K562 (cell line): ENCODE measurements at regions not wholly inside any gene's neighbourhood (a gene's known extent, or its start where the extent isn't known, plus 50 kb on each side); places are given as distances from the start of the nearest gene placed in this dataset.

Source experiments
- ATAC-seq: fragments of 200-7000 bp; cut with Tn5 transposase; 3 replicates; pipeline ENCODE4 v1.9.1; 2020; ENCODE audit warnings: moderate library complexity
- BruUV-seq: library from RNA; stranded (reverse); fragments of 400-500 nt; replicated peaks from 2 replicates; lab custom pipeline; 2021; lab: Mats Ljungman, UMichigan
- CTCF ChIA-PET: fragments of 300-600 bp; formaldehyde crosslinking; extraction: SDS; loops from one replicate; lab custom pipeline; 2021; ENCODE audit warnings: low intra/inter-chr PET ratio; lab: Yijun Ruan, JAX
- POLR2A ChIA-PET: fragments of 300-600, 350-650 bp; sonication (Branson Sonifier 250); formaldehyde crosslinking; extraction: SDS; loops from one replicate; lab custom pipeline; 2021; ENCODE audit warnings: antibody characterized with exemption, inconsistent platforms; lab: Yijun Ruan, JAX
- DNase-seq, 4 experiments: peaks; one replicate each; pipeline versions ENCODE4 v3.0.0 to v3.0.0-alpha.2; 2011 to 2018; ENCODE audit warnings: low spot score in 3 of 4, mixed read lengths in 3 of 4; ENCODE audit errors: extremely low read depth in 1 of 4
- FAIRE-seq: peaks from 2 replicates; lab custom pipeline; 2011; peaks lifted over from hg19 to GRCh38; lab: Jason Lieb, UNC
- H2AFZ ChIP-seq: 2 replicates; pipeline ENCODE4 v1.6.0; 2011; ENCODE audit warnings: low read depth, low read length, control low read depth, inconsistent platforms
- H3K27ac ChIP-seq: fragments of 200-600 bp; 3 replicates; pipeline ENCODE4 v1.8.0; 2011; ENCODE audit warnings: low read depth, mild to moderate bottlenecking, control low read depth, inconsistent platforms, low read length, moderate library complexity, mixed read lengths; ENCODE audit errors: extremely low read depth
- H3K27me3 ChIP-seq, 2 experiments: fragments of 300-600 bp in 1 of 2; 2 replicates in 1 of 2; 3 replicates in 1 of 2; pipeline versions ENCODE4 v1.6.0 to v1.8.0; 2011; ENCODE audit warnings: inconsistent platforms in 2 of 2, low read length in 2 of 2, mild to moderate bottlenecking in 1 of 2, mixed read lengths in 1 of 2, moderate library complexity in 1 of 2; ENCODE audit not compliant: control insufficient read depth in 2 of 2, insufficient read depth in 2 of 2
- H3K36me3 ChIP-seq: fragments of 300-600 bp; 3 replicates; pipeline ENCODE4 v1.8.0; 2011; ENCODE audit warnings: mild to moderate bottlenecking, low read length, inconsistent platforms; ENCODE audit not compliant: control insufficient read depth, insufficient read depth
- H3K4me1 ChIP-seq, 2 experiments: fragments of 200-600 bp in 1 of 2; replicated peaks in 1 of 2; 2 replicates in 1 of 2; 3 replicates in 1 of 2; pipeline versions ENCODE4 v1.5.1 to v1.8.0; 2011; ENCODE audit warnings: inconsistent platforms in 2 of 2, low read length in 2 of 2, mild to moderate bottlenecking in 1 of 2, mixed read lengths in 1 of 2, moderate library complexity in 1 of 2; ENCODE audit not compliant: control insufficient read depth in 2 of 2, insufficient read depth in 2 of 2
- H3K4me2 ChIP-seq: 2 replicates; pipeline ENCODE4 v1.6.1; 2011; ENCODE audit warnings: low read length, control low read depth, inconsistent platforms, mixed read lengths; ENCODE audit not compliant: insufficient read depth
- H3K4me3 ChIP-seq: fragments of 200-600 bp; sonication (generic), shearing (Covaris generic); 2 replicates; pipeline ENCODE4 v1.5.1; 2016; ENCODE audit warnings: control low read depth, inconsistent platforms
- H3K79me2 ChIP-seq: fragments of 200-600 bp; 3 replicates; pipeline ENCODE4 v1.8.0; 2011; ENCODE audit warnings: low read length, inconsistent platforms; ENCODE audit not compliant: control insufficient read depth, insufficient read depth
- H3K9ac ChIP-seq, 2 experiments: 2 replicates each; pipeline versions ENCODE4 v1.6.0 to v1.6.1; 2011; ENCODE audit warnings: low read depth in 2 of 2, low read length in 2 of 2, control low read depth in 1 of 2, inconsistent platforms in 1 of 2, mild to moderate bottlenecking in 1 of 2, mixed read lengths in 1 of 2; ENCODE audit not compliant: insufficient read depth in 1 of 2
- H3K9me1 ChIP-seq: one replicate; pipeline ENCODE4 v1.6.0; 2011; ENCODE audit warnings: inconsistent platforms, mild to moderate bottlenecking, low read length, moderate library complexity; ENCODE audit not compliant: control insufficient read depth, insufficient read depth
- H3K9me3 ChIP-seq: replicated peaks from 2 replicates; pipeline ENCODE4 v1.5.1; 2011; ENCODE audit warnings: low read depth, low read length, inconsistent platforms; ENCODE audit not compliant: control insufficient read depth, insufficient read depth
- H4K20me1 ChIP-seq: replicated peaks from 2 replicates; pipeline ENCODE4 v1.6.1; 2011; ENCODE audit warnings: low read length, inconsistent platforms, mixed read lengths; ENCODE audit not compliant: control insufficient read depth, insufficient read depth
- POLR2G ChIP-seq: fragments of 200-400 bp; formaldehyde crosslinking; IDR thresholded peaks from 2 replicates; pipeline ENCODE4 v1.6.1; 2017; ENCODE audit warnings: low read depth, mild to moderate bottlenecking, antibody characterized with exemption, low read length, moderate library complexity
- ZBTB33 ChIP-seq: sonication (generic); formaldehyde crosslinking; IDR thresholded peaks from 2 replicates; pipeline ENCODE4 v1.8.1; 2023; ENCODE audit warnings: mild to moderate bottlenecking, missing genetic modification reagents
- ZFP1 ChIP-seq: fragments of 450-650 bp; formaldehyde crosslinking; IDR thresholded peaks from 2 replicates; pipeline ENCODE4 v1.4.0; 2020; ENCODE audit warnings: mild to moderate bottlenecking, mixed read lengths
- ZKSCAN3 ChIP-seq: fragments of 250-450 bp; sonication (Bioruptor Pico); IDR thresholded peaks from 2 replicates; pipeline ENCODE4 v1.4.0; 2020
- WGBS: fragments of 100-300 bp; shearing (Covaris generic); methylation state at CpG from one replicate; pipeline ENCODE4 v1.1.6; 2016; ENCODE audit warnings: low coverage, mixed read lengths; ENCODE audit not compliant: insufficient coverage; ENCODE audit errors: missing lambda C conversion rate; 5-methylcytosine and 5-hydroxymethylcytosine counted together
- in situ Hi-C: fragments of 300-500 bp; cut with MboI; formaldehyde crosslinking; loops from 4 replicates; pipeline ENCODE4 v1.15.0; 2018; ENCODE audit warnings: inconsistent platforms, mixed read lengths
- intact Hi-C: fragments of 100-400 bp; cut with micrococcal nuclease; formaldehyde crosslinking; loops from 2 replicates; pipeline ENCODE4 v1.14.2; 2022

GRCh38 chr22:49491221-49491635 lies 336.4 kb downstream of the BRD1 start:
- DNase-seq = no peak
- Histone ChIP-seq H2AFZ (no peak overlapping the region), H3K9me3 (no peaks in the 10 kb centered on the region), H4K20me1 (0 out of 2 replicates have a peak, but pooled peaks cover under 1% of the 10 kb centered on the region), H3K79me2 (peaks cover 5% of the 10 kb centered on the region; the same call in 1 of the 3 replicates), H3K9ac (no peak overlapping the region), H3K4me1 (peaks cover 2 to 47% of the 10 kb centered on the region in 2 experiments; a peak in 4 of 5 replicates), H3K27ac (no peak overlapping the region), H3K9me1 (peaks cover 3% of the 10 kb centered on the region), H3K4me3 (no peak overlapping the region), H3K36me3 (no peaks in the 10 kb centered on the region), H3K4me2 (no peak overlapping the region), H3K27me3 (no peaks in the 10 kb centered on the region)
- ATAC-seq = no peak
- no peak for TF ChIP-seq ZKSCAN3 (CRISPR knock-in tag)
- TF ChIP-seq POLR2G = 0 out of 2 replicates have a peak, but pooled peaks have one; percentile 7
- FAIRE-seq = no peak
- in situ Hi-C loops = no loop called here
- CTCF ChIA-PET = no interaction called here
- POLR2A ChIA-PET = interaction anchor here (0.5 to 1.2 kb wide), 3 partner anchors 9 to 144 kb away, joined by 3 to 4 read pairs (median 3); no protein-coding TSS in a partner anchor
- no TSS peak for BruUV-seq
- intact Hi-C loops = no loop called here
- 90% methylated on average over 6 of the region's 9 CpGs for WGBS

GRCh38 chr22:49490692-49491091 lies 337.0 kb downstream of the BRD1 start:
- Histone ChIP-seq H4K20me1 (0 out of 2 replicates have a peak, but pooled peaks cover 6% of the 10 kb centered on the region), H3K27me3 (no peaks in the 10 kb centered on the region), H3K27ac (no peak overlapping the region), H3K79me2 (peaks cover 5% of the 10 kb centered on the region; the same call in 1 of the 3 replicates), H3K4me2 (no peak overlapping the region), H3K9ac (peak overlapping the region in 1 of 2 experiments; percentile 45; a peak in 1 of 4 replicates), H3K9me1 (peaks cover 3% of the 10 kb centered on the region), H3K9me3 (no peaks in the 10 kb centered on the region), H2AFZ (no peak overlapping the region), H3K4me1 (peaks cover 2 to 47% of the 10 kb centered on the region in 2 experiments; a peak in 4 of 5 replicates), H3K4me3 (no peak overlapping the region), H3K36me3 (no peaks in the 10 kb centered on the region)
- ChIA-PET POLR2A (interaction anchor here (0.5 to 1.2 kb wide), 3 partner anchors 9 to 143 kb away, joined by 3 to 4 read pairs (median 3); no protein-coding TSS in a partner anchor), CTCF (no interaction called here)
- FAIRE-seq (no peak), DNase-seq (no peak), ATAC-seq (no peak)
- no TSS peak for BruUV-seq
- 78% methylated on average over 10 of the region's 18 CpGs for WGBS
- in situ Hi-C loops = no loop called here
- no peak for TF ChIP-seq ZFP1 (CRISPR knock-in tag)
- 0 out of 2 replicates have a peak, but pooled peaks have one; percentile 24 for TF ChIP-seq POLR2G
- peak; percentile 82 for TF ChIP-seq ZBTB33 (CRISPR knock-in tag)
- intact Hi-C loops = no loop called here
